SU-DHL-6 (cell line): ENCODE measurements at regions not wholly inside any gene's neighbourhood (a gene's known extent, or its start where the extent isn't known, plus 50 kb on each side); places are given as distances from the start of the nearest gene placed in this dataset.

ENCODE experiments used
- EZH2phosphoT487 ChIP-seq: fragments of 200-600 bp; sonication (generic), shearing (Covaris generic); conservative IDR thresholded peaks from 2 replicates; pipeline ENCODE4 v1.6.1; 2018; ENCODE audit warnings: mild to moderate bottlenecking, antibody characterized with exemption, low read length, moderate library complexity, mixed read lengths
- TF ChIP-seq, protein P1 (sequence below): fragments of 200-600 bp; sonication (generic); IDR thresholded peaks from one replicate; pipeline ENCODE4 v1.5.1; 2017; ENCODE audit warnings: antibody characterized with exemption, mild to moderate bottlenecking, low read length, moderate library complexity; ENCODE audit not compliant: insufficient read depth, poor library complexity, severe bottlenecking

DNA sequence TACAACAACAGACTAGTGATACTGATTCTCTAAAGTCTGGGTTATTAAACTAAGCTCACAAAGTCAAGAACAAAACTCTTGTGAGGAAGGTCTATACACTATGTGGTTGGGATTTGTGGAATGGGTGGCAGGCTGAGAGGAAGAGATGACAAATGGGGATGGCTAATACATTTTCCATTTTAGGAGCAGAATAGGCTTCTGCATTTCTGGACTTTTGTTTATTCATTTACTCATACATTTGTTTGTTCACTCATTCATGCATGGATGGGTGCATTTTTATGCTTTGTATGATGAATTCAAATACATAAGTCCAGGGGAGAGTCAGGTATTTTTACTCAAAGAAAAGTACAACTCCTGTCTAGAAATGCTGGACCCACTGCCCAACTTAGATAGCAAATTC is 637.4 kb upstream of the CDH2 start:
- TF ChIP-seq, protein P1, sequence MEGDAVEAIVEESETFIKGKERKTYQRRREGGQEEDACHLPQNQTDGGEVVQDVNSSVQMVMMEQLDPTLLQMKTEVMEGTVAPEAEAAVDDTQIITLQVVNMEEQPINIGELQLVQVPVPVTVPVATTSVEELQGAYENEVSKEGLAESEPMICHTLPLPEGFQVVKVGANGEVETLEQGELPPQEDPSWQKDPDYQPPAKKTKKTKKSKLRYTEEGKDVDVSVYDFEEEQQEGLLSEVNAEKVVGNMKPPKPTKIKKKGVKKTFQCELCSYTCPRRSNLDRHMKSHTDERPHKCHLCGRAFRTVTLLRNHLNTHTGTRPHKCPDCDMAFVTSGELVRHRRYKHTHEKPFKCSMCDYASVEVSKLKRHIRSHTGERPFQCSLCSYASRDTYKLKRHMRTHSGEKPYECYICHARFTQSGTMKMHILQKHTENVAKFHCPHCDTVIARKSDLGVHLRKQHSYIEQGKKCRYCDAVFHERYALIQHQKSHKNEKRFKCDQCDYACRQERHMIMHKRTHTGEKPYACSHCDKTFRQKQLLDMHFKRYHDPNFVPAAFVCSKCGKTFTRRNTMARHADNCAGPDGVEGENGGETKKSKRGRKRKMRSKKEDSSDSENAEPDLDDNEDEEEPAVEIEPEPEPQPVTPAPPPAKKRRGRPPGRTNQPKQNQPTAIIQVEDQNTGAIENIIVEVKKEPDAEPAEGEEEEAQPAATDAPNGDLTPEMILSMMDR, result no peak
- no peak for TF ChIP-seq EZH2phosphoT487
